Neural cell (in vitro differentiated cells): ENCODE measurements at regions not wholly inside any gene's neighbourhood (a gene's known extent, or its start where the extent isn't known, plus 50 kb on each side); places are given as distances from the start of the nearest gene placed in this dataset.

Experiments
- H2AFZ ChIP-seq: fragments of 200-600, 300-800 bp; sonication (generic), shearing (Covaris generic); 2 replicates; pipeline ENCODE4 v1.6.0; 2014; ENCODE audit warnings: low read depth, mild to moderate bottlenecking, antibody characterized with exemption, low read length, moderate library complexity
- H3F3A ChIP-seq: fragments of 200-600 bp; shearing (Covaris generic); 2 replicates; pipeline ENCODE4 v1.6.1; 2016; ENCODE audit warnings: mild to moderate bottlenecking, moderate library complexity, mixed read lengths, antibody characterized with exemption, low read length; ENCODE audit not compliant: insufficient read depth, poor library complexity, severe bottlenecking
- H3K27ac ChIP-seq: fragments of 200-600, 300-800 bp; sonication (generic), shearing (Covaris generic); 2 replicates; pipeline ENCODE4 v1.5.1; 2014; ENCODE audit warnings: mild to moderate bottlenecking, low read length, moderate library complexity
- H3K27me3 ChIP-seq: fragments of 300-800, 200-600 bp; sonication (generic), shearing (Covaris generic); 2 replicates; pipeline ENCODE4 v1.6.0; 2014; ENCODE audit warnings: mild to moderate bottlenecking, low read depth, low read length, moderate library complexity; ENCODE audit not compliant: insufficient read depth
- H3K36me3 ChIP-seq: fragments of 300-800, 200-600 bp; sonication (generic), shearing (Covaris generic); 2 replicates; pipeline ENCODE4 v1.5.1; 2014; ENCODE audit warnings: mild to moderate bottlenecking, antibody characterized with exemption, low read length, moderate library complexity; ENCODE audit not compliant: insufficient read depth
- H3K4me2 ChIP-seq: fragments of 300-800, 200-600 bp; sonication (generic), shearing (Covaris generic); 2 replicates; pipeline ENCODE4 v1.6.0; 2014; ENCODE audit warnings: mild to moderate bottlenecking, low read length
- H3K4me3 ChIP-seq: fragments of 300-800, 200-600 bp; sonication (generic), shearing (Covaris generic); 2 replicates; pipeline ENCODE4 v1.5.1; 2014; ENCODE audit warnings: mild to moderate bottlenecking, low read length, moderate library complexity
- H3K79me2 ChIP-seq: fragments of 200-600 bp; shearing (Covaris generic); replicated peaks from 2 replicates; pipeline ENCODE4 v1.6.0; 2014; ENCODE audit warnings: mild to moderate bottlenecking, low read length, moderate library complexity; ENCODE audit not compliant: insufficient read depth
- H3K9ac ChIP-seq: fragments of 300-800, 200-600 bp; sonication (generic), shearing (Covaris generic); 2 replicates; pipeline ENCODE4 v1.6.1; 2016; ENCODE audit warnings: mild to moderate bottlenecking, low read length, mixed read lengths
- H3K9me2 ChIP-seq: fragments of 200-600 bp; shearing (Covaris generic); 2 replicates; pipeline ENCODE4 v1.6.1; 2016; ENCODE audit warnings: mild to moderate bottlenecking, low read length, mixed read lengths; ENCODE audit not compliant: insufficient read depth
- H3K9me3 ChIP-seq: fragments of 200-600, 300-800 bp; sonication (generic), shearing (Covaris generic); 2 replicates; pipeline ENCODE4 v1.6.1; 2016; ENCODE audit warnings: mild to moderate bottlenecking, mixed run types, low read length, moderate library complexity, mixed read lengths
- H4K20me1 ChIP-seq: fragments of 200-600 bp; shearing (Covaris generic); 2 replicates; pipeline ENCODE4 v1.6.1; 2016; ENCODE audit warnings: mild to moderate bottlenecking, mixed run types; ENCODE audit not compliant: insufficient read depth
- CTCF ChIP-seq: fragments of 450-650 bp; IDR thresholded peaks from 2 replicates; pipeline ENCODE4 v1.5.1; 2014; ENCODE audit warnings: antibody characterized with exemption, mild to moderate bottlenecking, moderate library complexity; ENCODE audit not compliant: poor library complexity, severe bottlenecking
- EP300 ChIP-seq: fragments of 450-650 bp; conservative IDR thresholded peaks from 2 replicates; pipeline ENCODE4 v1.6.1; 2014; ENCODE audit warnings: antibody characterized with exemption, mild to moderate bottlenecking, moderate library complexity; ENCODE audit not compliant: poor library complexity, severe bottlenecking
- EZH2 ChIP-seq: fragments of 200-600, 300-800 bp; shearing (Covaris generic), sonication (generic); IDR thresholded peaks from 2 replicates; pipeline ENCODE4 v1.6.1; 2014; ENCODE audit warnings: antibody characterized with exemption, low read length, borderline replicate concordance, mild to moderate bottlenecking; ENCODE audit not compliant: insufficient read depth, poor library complexity, severe bottlenecking
- MXI1 ChIP-seq: fragments of 450-650 bp; conservative IDR thresholded peaks from 2 replicates; pipeline ENCODE4 v1.6.1; 2014; ENCODE audit warnings: antibody characterized with exemption, mild to moderate bottlenecking; ENCODE audit not compliant: poor library complexity, severe bottlenecking
- POLR2AphosphoS5 ChIP-seq: IDR thresholded peaks from 2 replicates; pipeline ENCODE4 v1.6.1; 2012
- RAD21 ChIP-seq: fragments of 450-650 bp; conservative IDR thresholded peaks from 2 replicates; pipeline ENCODE4 v1.6.1; 2014; ENCODE audit warnings: antibody characterized with exemption, mild to moderate bottlenecking, moderate library complexity
- SMC3 ChIP-seq: fragments of 450-650 bp; conservative IDR thresholded peaks from 2 replicates; pipeline ENCODE4 v1.6.1; 2014; ENCODE audit warnings: antibody characterized with exemption, mild to moderate bottlenecking, moderate library complexity; ENCODE audit not compliant: poor library complexity
- TAF1 ChIP-seq: IDR thresholded peaks from 2 replicates; pipeline ENCODE4 v1.6.1; 2012; ENCODE audit warnings: low read depth
- TF ChIP-seq, protein P1 (sequence below): IDR thresholded peaks from 2 replicates; pipeline ENCODE4 v1.6.1; 2012; ENCODE audit warnings: borderline replicate concordance

- Histone ChIP-seq H3F3A (no peaks in the 10 kb centered on the region), H3K36me3 (no peaks in the 10 kb centered on the region), H2AFZ (no peak overlapping the region), H3K9me3 (no peaks in the 10 kb centered on the region), H3K27me3 (no peaks in the 10 kb centered on the region), H3K79me2 (no peaks in the 10 kb centered on the region), H3K4me2 (no peak overlapping the region), H3K9me2 (no peaks in the 10 kb centered on the region), H3K27ac (no peak overlapping the region), H3K4me3 (no peak overlapping the region), H4K20me1 (no peaks in the 10 kb centered on the region), H3K9ac (no peak overlapping the region)
- no peak for TF ChIP-seq EP300
- no peak for TF ChIP-seq MXI1
Observed at GRCh38 chr1:3986686-3987218, 86.7 kb upstream of the C1orf174 start.

DNA sequence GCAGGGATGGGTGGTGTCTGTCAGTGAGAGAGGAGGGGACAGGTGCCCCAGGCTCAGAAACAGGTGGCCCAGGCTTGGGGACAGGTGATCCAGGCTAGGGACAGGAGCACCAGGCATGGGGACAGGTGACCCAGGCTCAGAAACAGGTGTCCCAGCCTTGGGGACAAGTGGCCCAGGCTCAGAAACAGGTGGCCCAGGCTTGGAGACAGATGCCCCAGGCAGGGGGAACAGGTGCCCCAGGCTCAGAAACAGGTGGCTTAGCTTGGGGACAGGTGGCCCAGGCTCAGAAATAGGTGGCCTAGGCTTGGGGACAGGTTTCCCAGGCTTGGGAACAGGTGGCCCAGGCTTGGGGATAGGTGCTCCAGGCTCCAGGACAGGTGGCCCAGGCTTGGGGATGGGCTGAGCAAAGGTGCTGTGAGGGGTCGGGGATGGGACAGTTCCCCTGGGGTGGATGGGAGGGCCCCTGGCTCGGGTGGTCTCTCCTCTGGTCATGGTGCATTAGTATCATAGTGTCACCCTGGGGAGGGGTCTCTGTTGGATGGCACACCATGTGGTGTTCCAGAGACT, 87.7 kb upstream of the C1orf174 start:
- H3K79me2 ChIP-seq: no peaks in the 10 kb centered on the region
- no peak overlapping the region for H3K4me3 ChIP-seq
- TF ChIP-seq POLR2AphosphoS5 (no peak), TAF1 (no peak), EZH2 (no peak), CTCF (no peak), SMC3 (no peak), RAD21 (no peak), MXI1 (no peak), EP300 (no peak)
- TF ChIP-seq, protein P1, sequence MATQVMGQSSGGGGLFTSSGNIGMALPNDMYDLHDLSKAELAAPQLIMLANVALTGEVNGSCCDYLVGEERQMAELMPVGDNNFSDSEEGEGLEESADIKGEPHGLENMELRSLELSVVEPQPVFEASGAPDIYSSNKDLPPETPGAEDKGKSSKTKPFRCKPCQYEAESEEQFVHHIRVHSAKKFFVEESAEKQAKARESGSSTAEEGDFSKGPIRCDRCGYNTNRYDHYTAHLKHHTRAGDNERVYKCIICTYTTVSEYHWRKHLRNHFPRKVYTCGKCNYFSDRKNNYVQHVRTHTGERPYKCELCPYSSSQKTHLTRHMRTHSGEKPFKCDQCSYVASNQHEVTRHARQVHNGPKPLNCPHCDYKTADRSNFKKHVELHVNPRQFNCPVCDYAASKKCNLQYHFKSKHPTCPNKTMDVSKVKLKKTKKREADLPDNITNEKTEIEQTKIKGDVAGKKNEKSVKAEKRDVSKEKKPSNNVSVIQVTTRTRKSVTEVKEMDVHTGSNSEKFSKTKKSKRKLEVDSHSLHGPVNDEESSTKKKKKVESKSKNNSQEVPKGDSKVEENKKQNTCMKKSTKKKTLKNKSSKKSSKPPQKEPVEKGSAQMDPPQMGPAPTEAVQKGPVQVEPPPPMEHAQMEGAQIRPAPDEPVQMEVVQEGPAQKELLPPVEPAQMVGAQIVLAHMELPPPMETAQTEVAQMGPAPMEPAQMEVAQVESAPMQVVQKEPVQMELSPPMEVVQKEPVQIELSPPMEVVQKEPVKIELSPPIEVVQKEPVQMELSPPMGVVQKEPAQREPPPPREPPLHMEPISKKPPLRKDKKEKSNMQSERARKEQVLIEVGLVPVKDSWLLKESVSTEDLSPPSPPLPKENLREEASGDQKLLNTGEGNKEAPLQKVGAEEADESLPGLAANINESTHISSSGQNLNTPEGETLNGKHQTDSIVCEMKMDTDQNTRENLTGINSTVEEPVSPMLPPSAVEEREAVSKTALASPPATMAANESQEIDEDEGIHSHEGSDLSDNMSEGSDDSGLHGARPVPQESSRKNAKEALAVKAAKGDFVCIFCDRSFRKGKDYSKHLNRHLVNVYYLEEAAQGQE: no peak

More for the DNA sequence above, 87.7 kb upstream of the C1orf174 start:
- no peak overlapping the region for H3K9ac ChIP-seq
- H2AFZ ChIP-seq: no peak overlapping the region
- no peaks in the 10 kb centered on the region for H3K9me3 ChIP-seq
- H4K20me1 ChIP-seq: no peaks in the 10 kb centered on the region
- H3K27me3 ChIP-seq: no peaks in the 10 kb centered on the region
- H3K27ac ChIP-seq: no peak overlapping the region
- H3F3A ChIP-seq: no peaks in the 10 kb centered on the region
- H3K9me2 ChIP-seq: no peaks in the 10 kb centered on the region
- H3K36me3 ChIP-seq: no peaks in the 10 kb centered on the region
- H3K4me2 ChIP-seq: no peak overlapping the region
